ENCODE measurements at regions not wholly inside any gene's neighbourhood (a gene's known extent, or its start where the extent isn't known, plus 50 kb on each side); places are given as distances from the start of the nearest gene placed in this dataset.
"Not testable (repeated sequence)": the region's sequence is repeated elsewhere in the genome, so short reads cannot be mapped to it uniquely, and the experiment has no call there.

DNA sequence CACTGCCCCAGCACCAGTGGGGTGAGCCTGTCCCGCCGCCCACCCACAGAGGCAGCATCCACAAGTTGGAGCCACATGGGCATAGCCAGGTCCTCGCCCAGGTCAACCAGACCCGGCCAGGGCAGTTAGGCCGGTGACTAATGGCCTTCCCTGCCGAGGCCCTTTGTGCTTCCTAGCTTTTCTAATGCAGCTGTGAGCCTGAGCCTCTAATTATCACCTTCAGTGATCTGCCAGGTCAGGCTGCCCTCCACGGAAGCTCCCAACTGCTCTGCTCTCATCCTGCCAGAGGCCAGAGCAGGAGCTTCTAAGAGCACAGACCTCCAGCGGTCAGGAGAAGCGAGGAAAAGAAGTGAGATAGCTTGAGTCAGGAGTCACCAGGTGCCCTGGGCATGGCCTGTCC is 87.1 kb upstream of the PPP1R26 start:
- DNase-seq = no peak

DNA sequence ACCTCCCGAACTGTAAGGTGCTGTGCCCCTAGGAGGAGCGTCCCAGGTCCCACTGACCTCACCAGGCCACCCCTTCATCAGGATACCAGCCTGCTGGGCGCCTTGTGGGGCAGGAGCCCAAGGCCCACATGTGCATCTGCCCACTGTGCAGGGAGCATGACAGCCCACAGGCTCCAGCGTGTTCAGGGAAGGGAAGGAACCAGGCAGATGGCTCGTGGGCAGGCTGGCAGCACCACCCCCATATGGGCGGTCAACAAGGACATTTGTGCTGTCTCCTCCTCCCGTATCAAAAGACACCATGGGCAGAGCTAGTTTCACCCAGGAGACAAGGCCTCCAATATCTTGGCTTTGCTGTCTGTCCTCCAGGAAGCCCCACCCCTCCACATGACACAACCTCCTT is 85.5 kb upstream of the PPP1R26 start:
- DNase-seq = no peak

DNA sequence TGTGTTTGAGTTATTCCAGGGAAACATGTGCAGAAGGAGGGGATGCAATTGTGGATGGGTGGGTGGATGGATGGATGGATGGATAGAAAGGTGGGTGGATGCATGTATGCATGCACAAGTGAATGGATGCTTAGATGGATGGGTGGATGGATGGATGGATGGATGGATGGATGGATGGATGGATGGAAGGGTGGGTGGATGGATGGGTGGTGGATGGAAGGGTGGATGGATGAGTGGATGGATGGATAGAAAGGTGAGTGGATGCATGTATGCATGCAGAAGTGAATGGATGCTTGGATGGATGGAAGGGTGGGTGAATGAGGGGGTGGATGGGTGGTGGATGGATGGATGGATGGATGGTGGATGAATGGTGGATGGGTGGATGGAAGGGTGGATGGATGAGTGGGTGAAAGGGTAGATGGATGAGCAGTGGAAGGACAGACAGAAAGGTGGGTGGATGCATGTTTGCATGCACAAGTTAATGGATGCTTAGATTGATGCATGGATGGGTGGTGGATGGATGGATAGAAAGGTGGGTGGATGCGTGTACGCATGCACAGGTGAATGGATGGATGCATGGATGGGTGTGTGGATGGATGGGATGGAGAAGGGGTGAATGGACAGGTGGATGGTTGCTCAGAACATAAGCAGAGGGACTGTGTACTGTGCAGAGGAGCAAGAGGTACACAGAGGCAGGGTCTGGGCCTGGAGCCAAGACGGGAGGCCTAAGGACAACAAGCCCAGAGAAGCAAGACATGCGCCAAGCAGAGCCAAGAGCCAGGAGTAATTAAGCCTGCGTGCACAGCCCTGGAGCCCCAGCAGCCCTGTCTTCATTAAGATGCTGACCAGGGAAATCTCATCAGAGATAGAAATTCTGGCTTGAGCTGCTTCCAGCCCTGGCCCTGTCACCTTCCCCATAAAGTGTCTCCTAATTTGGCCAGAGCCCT is 84.6 kb upstream of the PPP1R26 start:
- DNase-seq = no peak

DNA sequence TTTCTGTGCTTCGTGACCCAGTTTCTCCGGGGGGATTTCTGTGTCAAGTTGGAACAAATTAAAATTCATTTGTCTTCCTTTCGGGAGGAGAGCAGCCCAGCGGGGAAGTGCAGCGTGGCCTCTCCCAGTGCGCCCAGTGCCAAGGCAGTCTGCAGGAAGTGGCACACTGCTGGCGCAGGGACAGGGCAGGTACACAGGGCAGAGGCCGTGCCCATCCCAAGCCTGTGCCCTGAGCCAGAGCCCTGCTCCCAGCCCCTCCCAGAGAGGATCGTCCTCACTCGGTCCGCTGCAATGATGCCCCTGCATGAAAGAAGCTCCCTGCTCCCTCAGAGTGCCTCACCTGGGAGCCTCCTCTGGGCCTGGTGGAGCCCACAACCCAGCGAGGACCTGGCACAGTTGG is 82.4 kb upstream of the PPP1R26 start:
- no peak for DNase-seq

DNA sequence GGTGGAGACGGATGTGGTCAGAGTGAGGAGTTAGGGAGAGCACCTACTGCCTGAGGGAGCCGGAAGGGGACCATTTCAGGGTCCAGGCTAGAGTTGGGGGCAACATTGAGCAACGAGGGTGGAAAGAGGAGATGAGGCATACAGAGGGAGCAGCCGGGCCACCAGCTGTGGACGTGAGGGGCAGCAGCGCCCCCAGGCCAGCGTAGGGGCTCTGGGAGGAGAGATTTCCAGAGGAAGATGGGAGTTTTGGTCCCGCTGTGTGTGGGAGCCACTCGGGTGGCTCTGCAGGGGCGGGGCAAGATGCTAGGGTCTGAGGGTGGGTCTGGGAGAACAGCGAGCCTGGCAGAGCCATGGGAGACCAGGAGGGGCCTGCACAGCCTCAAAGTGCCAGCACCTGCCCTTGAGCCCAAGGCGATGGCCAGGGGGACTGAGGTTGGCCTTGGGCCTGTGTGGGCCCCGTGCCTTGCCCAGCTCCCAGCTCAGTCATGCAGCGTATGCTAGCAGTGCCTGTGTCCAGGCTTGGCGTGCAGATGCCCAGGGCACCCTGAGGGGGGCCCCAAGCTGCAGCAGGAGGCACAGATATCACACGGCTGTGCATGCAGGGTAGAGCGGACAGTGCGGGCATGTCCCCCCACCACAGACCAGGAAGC is 80.5 kb upstream of the PPP1R26 start:
- no peak for DNase-seq

DNA sequence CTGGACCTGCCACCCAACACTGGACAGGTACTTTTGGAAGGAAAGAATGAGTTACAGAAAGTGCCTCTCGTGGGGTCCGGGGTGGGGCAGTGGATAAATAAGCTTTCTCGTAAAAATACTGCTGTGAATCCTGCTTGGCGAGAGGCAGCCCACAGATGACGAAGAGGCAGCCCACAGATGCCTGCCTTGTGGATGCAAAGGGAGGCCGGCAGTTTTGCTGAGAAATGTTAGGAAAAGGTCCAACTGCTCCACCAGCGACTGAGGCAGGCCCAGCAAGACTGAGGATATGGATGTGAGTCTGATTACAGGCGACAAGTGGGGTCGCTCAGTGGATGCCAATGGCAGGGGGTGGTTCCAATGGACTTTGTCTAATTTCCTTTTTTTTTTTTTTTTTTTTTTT is 79.1 kb upstream of the PPP1R26 start:
- no peak for DNase-seq

DNA sequence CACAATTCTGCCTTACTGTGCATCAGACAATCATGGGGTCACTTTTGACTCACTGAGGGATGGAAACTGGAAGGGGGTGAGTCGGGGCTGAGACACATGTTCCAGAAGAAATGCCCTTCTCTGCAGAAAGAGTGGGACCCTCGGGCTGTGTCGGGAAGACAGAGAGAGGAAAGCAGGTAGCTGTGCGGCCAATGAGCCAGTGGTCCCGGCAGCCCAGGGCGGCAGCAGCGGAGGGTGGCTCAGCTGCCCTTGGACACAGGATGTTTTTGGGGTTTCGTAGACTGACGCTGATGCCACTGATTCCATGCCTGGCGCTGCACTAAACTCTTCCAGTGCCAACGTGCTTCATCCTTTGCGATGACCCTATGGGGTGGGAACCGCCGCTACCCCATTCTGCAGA is 78.4 kb upstream of the PPP1R26 start:
- no peak for DNase-seq

DNA sequence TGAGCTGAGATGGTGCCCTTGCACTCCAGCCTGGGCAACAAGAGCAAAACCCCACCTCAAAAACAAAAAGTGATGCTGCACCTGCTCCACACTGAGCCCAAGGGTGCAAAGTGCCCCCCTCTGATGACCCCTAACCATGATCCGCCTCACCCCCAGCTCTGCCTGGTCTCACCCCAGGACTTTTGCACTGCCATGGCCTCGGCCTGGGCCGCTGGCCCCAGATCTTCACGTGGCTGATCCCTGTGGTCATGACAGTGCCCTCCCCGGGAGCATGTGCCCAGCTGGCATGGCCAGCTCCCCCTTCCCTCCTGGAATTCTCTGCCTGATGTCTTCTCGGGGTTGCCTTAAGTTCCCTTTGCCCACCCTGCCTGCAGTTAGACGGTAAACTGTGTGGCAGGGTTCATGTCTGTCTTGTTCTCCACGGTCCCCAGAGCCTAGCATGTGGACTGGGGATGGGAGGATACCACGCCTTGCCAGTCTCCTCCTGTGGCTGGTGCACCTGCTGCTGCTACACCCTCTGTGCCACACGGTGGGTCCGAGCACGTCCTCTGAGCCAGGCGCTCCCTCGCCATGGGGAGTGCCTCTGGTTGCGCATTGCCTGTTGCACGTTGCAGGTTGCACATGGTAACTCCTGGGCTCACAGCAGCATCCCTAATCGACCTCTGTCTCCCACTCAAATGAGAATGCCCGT is 77.4 kb upstream of the PPP1R26 start:
- no peak for DNase-seq

DNA sequence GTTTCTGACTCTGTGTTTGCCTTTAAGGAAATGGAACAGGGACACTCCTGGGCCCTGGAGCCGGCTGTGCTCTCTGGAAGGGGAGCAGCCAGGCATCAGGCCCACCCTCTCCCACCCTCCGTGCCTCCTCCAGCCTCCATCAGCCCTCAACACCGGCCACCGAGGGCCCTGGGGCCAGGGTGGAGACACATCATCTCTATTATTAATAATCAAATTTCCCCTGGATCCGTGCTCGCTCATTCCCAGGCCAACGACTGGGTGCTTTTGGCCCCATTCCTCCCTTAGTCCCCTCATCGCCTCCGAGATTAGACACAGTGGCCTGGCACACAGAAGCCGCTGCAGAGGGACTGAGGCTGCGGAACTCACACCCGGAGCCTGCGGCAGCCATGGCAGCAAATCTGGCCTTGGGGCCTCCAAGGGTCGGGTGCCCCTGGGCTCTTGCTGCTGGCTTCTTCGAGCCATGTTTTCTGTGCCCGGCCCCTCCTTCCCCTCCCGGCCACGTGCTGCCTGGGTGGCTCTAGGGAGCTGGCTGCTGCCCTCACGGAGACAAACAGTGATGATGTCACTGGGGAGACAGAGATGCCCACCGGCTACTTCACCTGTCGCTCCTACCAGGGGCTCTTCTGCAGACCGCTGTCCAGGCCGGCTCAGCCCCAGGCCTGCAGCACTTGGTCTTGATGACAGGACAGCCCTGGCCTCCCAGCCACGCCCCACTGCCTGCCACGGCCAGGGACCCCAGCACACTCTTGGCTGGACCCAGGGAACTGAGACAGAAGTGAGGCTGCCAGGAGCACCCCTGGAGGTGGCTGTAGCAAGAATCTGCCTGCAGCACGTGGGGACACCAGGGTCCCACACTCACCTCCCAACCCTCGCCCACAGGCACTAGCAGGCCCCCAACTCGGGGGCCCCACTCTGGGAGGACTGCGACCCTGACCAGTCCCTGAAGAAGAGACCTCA is 76.6 kb upstream of the PPP1R26 start:
- DNase-seq = no peak

DNA sequence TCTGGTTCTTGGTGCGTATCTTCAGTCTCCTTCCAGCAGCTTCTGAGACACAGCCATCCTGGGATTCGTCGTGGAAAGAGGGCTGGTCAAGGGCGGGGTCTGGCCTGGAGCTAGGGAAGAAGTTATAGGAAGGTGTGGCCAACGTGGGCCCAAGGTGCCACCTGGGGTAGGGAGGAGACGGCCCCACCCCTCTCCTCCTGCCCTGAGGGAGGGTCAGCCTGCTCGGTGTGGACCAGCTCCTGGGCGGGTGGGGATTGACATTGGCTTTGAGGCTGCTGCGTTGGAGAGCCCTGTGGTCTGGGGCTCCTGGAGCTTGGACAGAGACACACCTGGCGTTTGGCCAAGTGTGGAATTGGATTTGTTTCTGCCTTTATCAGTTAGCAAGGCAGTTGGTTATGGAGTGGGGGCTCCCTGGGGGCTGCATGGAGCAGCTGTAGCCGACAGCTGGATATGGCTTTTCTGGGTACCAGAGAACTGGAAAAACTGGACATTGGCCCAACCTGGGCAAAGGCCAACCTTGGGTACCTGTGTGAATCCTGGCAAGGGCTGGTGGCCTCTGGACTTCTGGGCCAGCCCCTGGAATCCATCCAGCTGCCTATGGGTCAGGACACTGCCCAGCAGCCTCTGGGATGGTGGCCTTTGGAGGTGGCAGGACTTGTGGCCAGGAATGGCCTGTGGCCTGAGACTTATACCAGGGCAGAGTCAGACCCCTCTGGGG is 75.7 kb upstream of the PPP1R26 start:
- DNase-seq = no peak

DNA sequence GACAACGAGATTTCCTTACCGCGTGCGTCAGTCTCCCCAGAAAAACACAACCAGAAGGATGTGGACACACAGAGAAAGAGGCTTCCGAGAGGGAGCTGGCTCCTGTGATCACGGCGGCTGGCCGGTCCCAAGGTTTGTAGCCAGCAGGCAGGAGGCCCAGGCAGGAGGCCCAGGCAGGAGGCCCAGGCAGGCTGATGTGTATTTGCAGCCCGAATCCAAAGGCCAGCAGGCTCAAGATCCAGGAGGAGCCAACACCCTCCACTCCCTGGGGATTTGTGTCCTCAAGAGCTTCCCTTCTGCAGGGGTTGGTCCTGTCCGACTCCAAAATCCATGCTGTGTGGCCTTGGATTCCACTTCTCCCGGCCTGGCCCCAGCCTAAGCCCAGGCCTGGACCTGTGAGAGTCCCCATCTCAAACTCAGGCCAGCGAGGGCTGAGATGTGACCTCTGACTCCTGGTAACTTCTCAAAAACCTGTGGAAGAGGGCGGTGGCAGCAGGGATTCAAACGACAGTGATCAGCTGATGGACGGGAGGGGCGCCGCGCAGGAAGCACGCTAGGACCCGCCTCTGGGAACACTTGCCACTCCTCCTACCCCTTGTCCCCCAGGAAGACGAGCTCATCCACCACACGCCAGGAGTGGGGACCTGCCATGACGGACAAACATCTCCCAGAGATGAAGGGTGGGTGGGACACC is 75.0 kb upstream of the PPP1R26 start:
- no peak for DNase-seq

DNA sequence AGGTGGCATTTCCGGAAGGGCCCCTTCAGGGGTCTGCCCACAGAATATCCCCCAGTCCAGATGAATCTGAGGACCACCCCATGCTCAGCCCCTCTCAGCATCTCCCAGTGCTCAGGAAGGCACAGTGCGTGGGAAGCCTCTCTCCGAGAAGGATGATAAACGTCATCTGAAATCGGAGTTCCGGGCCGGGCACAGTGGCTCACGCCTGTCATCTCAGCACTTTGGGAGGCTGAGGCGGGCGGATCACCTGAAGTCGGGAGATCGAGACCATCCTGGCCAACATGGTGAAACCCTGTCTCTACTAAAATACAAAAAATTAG is 74.5 kb upstream of the PPP1R26 start:
- not testable (repeated sequence) for DNase-seq

DNA sequence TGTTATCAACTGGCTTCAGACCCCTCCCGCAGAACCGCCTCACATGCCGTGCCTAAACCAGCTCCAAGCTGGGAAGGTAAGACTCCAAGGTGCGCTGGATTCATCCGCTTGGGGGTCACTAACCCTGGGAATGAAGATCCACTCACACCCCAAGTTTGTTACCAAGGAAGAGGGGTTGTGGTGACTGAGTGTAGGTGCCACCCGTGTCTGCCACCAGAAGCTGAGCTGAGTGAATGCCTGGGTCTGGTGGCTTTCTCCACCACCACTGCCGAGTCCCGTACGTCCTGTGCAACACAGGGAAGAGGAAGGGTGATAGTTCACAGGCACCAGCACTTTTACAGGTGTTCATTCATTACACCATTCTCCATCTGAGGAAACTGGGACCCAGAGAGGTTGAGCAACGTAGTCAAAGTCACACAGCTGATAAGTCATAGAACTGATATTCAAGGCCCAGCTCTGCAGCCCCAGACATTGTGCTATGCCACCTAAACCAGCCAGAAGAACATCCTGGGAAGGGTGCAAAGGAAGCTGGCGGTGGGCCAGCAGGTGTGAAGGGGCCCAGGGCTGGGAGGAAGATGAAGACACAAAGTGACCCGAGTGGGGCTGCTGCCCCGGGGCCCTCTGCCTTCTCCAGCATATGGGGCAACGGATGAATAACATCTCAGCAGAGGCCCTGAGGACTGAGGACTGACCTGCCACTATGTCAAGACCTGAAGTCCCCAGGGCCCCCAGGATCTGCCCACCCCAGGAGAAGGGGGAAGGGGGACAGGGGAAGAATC is 70.9 kb upstream of the PPP1R26 start:
- no peak for DNase-seq

DNA sequence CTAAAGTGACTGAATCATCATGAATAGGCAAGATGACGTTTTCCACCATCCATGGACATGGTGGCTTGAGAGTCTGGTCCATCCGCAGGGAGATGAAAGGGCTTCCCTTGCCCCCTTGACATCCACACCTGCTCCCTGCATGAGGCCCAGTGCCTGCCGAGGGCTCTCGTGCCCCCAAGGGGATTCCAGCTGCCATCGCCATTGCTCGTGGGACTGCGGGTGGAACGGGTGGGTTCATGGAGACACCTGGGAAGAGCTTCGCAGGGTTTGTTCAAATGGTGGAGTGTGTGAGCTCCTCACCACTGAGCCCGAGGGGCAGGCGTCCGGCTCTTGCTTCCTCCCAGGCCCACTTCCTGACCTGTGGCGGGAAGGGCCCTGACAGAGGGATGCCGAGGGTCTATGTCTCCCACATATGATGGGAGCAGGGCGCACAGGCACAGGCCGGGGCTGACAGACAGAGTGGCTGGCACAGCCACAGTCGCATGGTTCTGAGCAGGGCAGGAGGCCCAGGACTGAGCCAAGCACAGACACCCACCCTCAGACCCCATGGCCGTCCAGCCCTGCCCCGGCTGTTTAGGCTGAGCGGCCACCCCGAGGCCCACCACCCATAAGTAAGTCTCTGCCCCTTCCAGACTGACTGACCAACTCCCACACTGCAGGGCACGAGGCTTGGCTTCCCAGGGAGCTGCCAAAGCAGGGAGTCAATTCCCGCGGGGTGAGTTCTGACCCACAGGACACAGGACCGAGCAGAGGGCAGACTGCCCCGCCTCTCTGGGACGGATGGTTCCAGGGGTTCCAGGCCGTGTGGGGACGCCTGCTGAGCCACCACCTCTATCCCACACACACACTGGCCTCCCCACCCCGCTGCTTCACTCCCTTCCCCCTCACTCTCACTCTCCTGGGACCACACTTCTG is 70.0 kb upstream of the PPP1R26 start:
- DNase-seq = no peak

DNA sequence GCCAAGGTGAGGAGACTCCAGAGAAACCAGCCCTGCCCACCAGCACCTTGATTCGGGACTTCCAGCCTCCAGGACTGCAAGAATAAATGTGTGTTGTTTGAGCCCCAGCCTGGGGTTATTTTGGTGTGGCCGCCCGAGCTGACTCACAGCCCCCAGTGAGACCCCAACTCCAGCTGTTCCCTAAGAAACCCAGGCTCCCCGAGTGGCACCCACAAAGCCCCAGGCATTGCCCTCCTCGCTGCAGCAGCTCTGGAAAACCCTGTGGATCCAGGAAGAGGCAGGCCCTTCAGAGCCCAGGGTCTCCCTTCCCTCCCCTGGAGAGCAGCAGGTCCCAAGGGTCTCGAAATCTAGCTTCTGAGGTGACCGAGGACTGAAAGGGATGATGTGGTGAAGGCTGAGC is 69.2 kb upstream of the PPP1R26 start:
- DNase-seq = no peak

DNA sequence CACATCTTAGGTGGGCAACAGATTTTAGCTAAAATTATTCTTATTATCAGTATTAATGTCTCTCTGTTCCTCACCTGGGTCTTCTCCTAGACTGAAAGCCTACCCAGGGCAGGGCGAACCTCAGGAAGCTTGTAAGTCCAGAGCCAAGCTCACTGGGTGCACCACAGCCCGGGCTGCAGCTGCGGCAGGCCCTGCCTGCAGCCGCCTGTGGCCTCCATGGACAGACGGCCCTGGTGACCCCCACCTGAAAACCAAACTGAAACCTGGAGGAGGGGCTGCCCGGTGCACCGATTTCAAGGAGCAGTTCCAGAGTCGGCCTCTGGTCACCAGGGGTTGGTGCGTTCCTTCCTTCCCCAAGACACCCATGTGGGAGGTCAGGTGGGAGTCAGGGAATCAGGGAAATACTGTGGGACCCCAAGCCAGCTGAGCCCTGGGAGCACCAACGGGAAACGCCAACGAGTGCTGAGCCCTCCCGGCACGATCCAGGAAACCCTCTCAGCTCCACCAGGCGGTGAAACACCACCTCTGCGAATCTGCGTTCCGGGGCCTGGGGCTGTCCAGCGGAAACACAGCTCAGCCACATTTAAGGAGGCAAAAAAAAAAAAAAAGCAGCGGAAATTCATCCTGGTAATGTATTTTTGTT is 68.6 kb upstream of the PPP1R26 start:
- no peak for DNase-seq

DNA sequence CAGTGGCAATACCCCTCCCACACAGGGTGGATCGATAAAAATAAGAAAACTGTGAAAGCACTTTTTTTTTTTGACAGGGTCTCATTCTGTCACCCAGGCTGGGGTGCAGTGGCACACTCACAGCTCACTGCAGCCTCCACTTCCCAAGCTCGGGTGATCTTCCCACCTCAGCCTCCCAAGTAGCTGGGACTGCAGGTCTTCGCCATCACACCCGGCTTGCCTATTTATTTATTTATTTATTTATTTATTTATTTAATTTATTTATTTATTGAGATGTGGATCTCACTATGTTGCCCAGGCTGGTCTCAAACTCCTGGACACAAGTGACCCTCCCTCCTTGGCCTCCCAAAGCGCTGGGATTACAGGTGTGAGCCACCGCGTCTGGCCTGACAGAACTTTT is 68.0 kb upstream of the PPP1R26 start:
- DNase-seq = not testable (repeated sequence)

DNA sequence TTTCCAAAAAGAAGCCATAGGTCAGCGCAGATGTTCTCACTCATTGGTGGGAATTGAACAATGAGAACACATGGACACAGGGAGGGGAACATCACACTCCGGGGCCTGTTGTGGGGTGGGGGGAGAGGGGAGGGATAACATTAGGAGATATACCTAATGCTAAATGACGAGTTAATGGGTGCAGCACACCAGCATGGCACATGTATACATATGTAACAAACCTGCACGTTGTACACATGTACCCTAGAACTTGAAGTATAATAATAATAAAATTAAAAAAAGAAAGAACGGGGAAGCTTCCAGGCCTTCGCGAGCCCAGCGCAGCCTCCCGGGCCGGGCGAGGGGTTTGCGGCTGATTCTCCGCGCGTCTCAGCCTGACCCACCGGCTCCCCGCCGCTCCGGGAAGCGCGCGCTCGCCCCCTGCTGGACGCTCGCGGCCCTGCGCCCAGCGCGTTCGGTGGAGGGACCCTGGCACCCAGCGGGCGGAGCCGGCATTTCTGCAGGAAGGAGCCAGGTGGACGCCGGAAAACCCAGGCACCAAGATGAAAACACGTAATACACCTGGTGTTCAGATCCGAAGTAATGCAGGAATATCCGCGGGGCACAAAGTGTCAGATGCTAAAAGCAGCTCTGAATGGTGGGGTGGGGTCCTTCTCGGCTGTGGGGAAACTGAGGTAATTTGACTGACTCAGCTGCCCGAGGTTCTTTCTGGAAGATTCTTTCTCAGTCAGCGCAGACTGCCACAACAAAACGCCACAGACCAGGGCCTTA is 67.1 kb upstream of the PPP1R26 start:
- peak; percentile 65 for DNase-seq
